Neural progenitor cell (in vitro differentiated cells): ENCODE measurements at regions not wholly inside any gene's neighbourhood (a gene's known extent, or its start where the extent isn't known, plus 50 kb on each side); places are given as distances from the start of the nearest gene placed in this dataset.

Experiments
- DNase-seq: peaks from one replicate; pipeline ENCODE4 v3.0.0-alpha.2; 2016; ENCODE audit warnings: low spot score
- H2AFZ ChIP-seq: fragments of 200-600 bp; sonication (generic); replicated peaks from 2 replicates; pipeline ENCODE4 v1.6.1; 2016; ENCODE audit warnings: antibody characterized with exemption
- H3F3A ChIP-seq: fragments of 200-600 bp; sonication (generic); 2 replicates; pipeline ENCODE4 v1.6.1; 2016; ENCODE audit warnings: antibody characterized with exemption, low read depth
- H3K27ac ChIP-seq: fragments of 200-600 bp; sonication (generic); 2 replicates; pipeline ENCODE4 v1.5.1; 2016; ENCODE audit warnings: mild to moderate bottlenecking
- H3K27me3 ChIP-seq: fragments of 200-600 bp; sonication (generic); 2 replicates; pipeline ENCODE4 v1.6.1; 2016; ENCODE audit warnings: mild to moderate bottlenecking, moderate library complexity
- H3K36me3 ChIP-seq: fragments of 200-600 bp; sonication (generic); 2 replicates; pipeline ENCODE4 v1.5.1; 2016
- H3K4me1 ChIP-seq: fragments of 200-600 bp; sonication (generic); 2 replicates; pipeline ENCODE4 v1.6.1; 2016; ENCODE audit warnings: mixed run types
- H3K4me2 ChIP-seq: fragments of 200-600 bp; sonication (generic); 2 replicates; pipeline ENCODE4 v1.6.1; 2016
- H3K4me3 ChIP-seq: fragments of 200-600 bp; sonication (generic); 2 replicates; pipeline ENCODE4 v1.5.1; 2016
- H3K79me2 ChIP-seq: fragments of 200-600 bp; sonication (generic); 2 replicates; pipeline ENCODE4 v1.6.1; 2016; ENCODE audit warnings: low read depth
- H3K9ac ChIP-seq: fragments of 200-600 bp; sonication (generic); 2 replicates; pipeline ENCODE4 v1.6.1; 2016
- H3K9me3 ChIP-seq: fragments of 200-600 bp; sonication (generic); 2 replicates; pipeline ENCODE4 v1.5.1; 2016; ENCODE audit warnings: low read depth
- H4K20me1 ChIP-seq: fragments of 200-600 bp; sonication (generic); 2 replicates; pipeline ENCODE4 v1.6.1; 2016; ENCODE audit warnings: low read depth
- H3K27ac Mint-ChIP-seq: 3 replicates; pipeline ENCODE4 v1.8.0; 2021; ENCODE audit warnings: mixed read lengths
- H3K27me3 Mint-ChIP-seq: 2 replicates; pipeline ENCODE4 v1.8.0; 2022; ENCODE audit warnings: low read depth, mild to moderate bottlenecking, inconsistent platforms, moderate library complexity, mixed read lengths; ENCODE audit not compliant: insufficient read depth
- H3K36me3 Mint-ChIP-seq: 3 replicates; pipeline ENCODE4 v1.8.0; 2021; ENCODE audit warnings: mixed read lengths
- H3K4me1 Mint-ChIP-seq: 3 replicates; pipeline ENCODE4 v1.8.0; 2021; ENCODE audit warnings: mixed read lengths
- H3K4me3 Mint-ChIP-seq: 3 replicates; pipeline ENCODE4 v1.8.0; 2021; ENCODE audit warnings: mild to moderate bottlenecking, moderate library complexity, mixed read lengths
- H3K9me3 Mint-ChIP-seq: 3 replicates; pipeline ENCODE4 v1.8.0; 2020; ENCODE audit warnings: mixed read lengths
- CTCF ChIP-seq: fragments of 200-600 bp; sonication (generic); IDR thresholded peaks from 2 replicates; pipeline ENCODE4 v1.5.1; 2017; ENCODE audit warnings: antibody characterized with exemption, mild to moderate bottlenecking
- EZH2 ChIP-seq: fragments of 200-600 bp; sonication (generic); IDR thresholded peaks from 2 replicates; pipeline ENCODE4 v1.6.1; 2017; ENCODE audit warnings: antibody characterized with exemption, mild to moderate bottlenecking, moderate library complexity
- EZH2phosphoT487 ChIP-seq: fragments of 200-600 bp; sonication (generic); IDR thresholded peaks from 2 replicates; pipeline ENCODE4 v1.6.1; 2017; ENCODE audit warnings: antibody characterized with exemption

- H3K27me3 Mint-ChIP-seq: no peaks in the 10 kb centered on the region
- Histone ChIP-seq H3K27me3 (no peaks in the 10 kb centered on the region), H4K20me1 (no peaks in the 10 kb centered on the region), H2AFZ (no peak overlapping the region), H3K4me1 (no peaks in the 10 kb centered on the region), H3K4me3 (no peak overlapping the region), H3K36me3 (no peaks in the 10 kb centered on the region), H3K9ac (no peak overlapping the region), H3K4me2 (no peak overlapping the region), H3K27ac (no peak overlapping the region), H3K79me2 (no peaks in the 10 kb centered on the region), H3K9me3 (no peaks in the 10 kb centered on the region), H3F3A (no peaks in the 10 kb centered on the region)
- H3K4me1 Mint-ChIP-seq: no peaks in the 10 kb centered on the region
- no peak overlapping the region for H3K27ac Mint-ChIP-seq
- no peak overlapping the region for H3K4me3 Mint-ChIP-seq
- no peak for TF ChIP-seq EZH2phosphoT487
- no peak for TF ChIP-seq EZH2
- no peak for TF ChIP-seq CTCF
- H3K9me3 Mint-ChIP-seq: no peaks in the 10 kb centered on the region
- H3K36me3 Mint-ChIP-seq: no peaks in the 10 kb centered on the region
- no peak for DNase-seq
These were observed 1087.5 kb downstream of the BCL11B start for GRCh38 chr14:98184457-98184856.

- DNase-seq: no peak
- H3K27me3 Mint-ChIP-seq: no peaks in the 10 kb centered on the region
- Histone ChIP-seq H3F3A (no peaks in the 10 kb centered on the region), H4K20me1 (no peaks in the 10 kb centered on the region), H3K9ac (no peak overlapping the region), H3K79me2 (no peaks in the 10 kb centered on the region), H3K9me3 (no peaks in the 10 kb centered on the region), H3K27ac (no peak overlapping the region), H2AFZ (no peak overlapping the region), H3K36me3 (no peaks in the 10 kb centered on the region), H3K4me2 (no peak overlapping the region), H3K27me3 (no peaks in the 10 kb centered on the region), H3K4me1 (no peaks in the 10 kb centered on the region), H3K4me3 (no peak overlapping the region)
- H3K36me3 Mint-ChIP-seq: no peaks in the 10 kb centered on the region
- H3K27ac Mint-ChIP-seq: no peak overlapping the region
- H3K4me1 Mint-ChIP-seq: no peaks in the 10 kb centered on the region
- H3K4me3 Mint-ChIP-seq: no peak overlapping the region
- no peak for TF ChIP-seq EZH2
- no peak for TF ChIP-seq EZH2phosphoT487
- TF ChIP-seq CTCF: no peak
- H3K9me3 Mint-ChIP-seq: no peaks in the 10 kb centered on the region
These were observed 1087.0 kb downstream of the BCL11B start for GRCh38 chr14:98185036-98185435.

- no peak overlapping the region for H3K4me3 Mint-ChIP-seq
- Histone ChIP-seq H3K4me2 (no peak overlapping the region), H3K27me3 (no peaks in the 10 kb centered on the region), H3F3A (no peaks in the 10 kb centered on the region), H3K4me1 (no peaks in the 10 kb centered on the region), H3K79me2 (no peaks in the 10 kb centered on the region), H3K9me3 (no peaks in the 10 kb centered on the region), H3K4me3 (no peak overlapping the region), H4K20me1 (no peaks in the 10 kb centered on the region), H3K27ac (no peak overlapping the region), H3K36me3 (no peaks in the 10 kb centered on the region), H2AFZ (no peak overlapping the region), H3K9ac (no peak overlapping the region)
- no peak for DNase-seq
- no peaks in the 10 kb centered on the region for H3K27me3 Mint-ChIP-seq
- H3K27ac Mint-ChIP-seq: no peak overlapping the region
- H3K4me1 Mint-ChIP-seq: no peaks in the 10 kb centered on the region
- no peaks in the 10 kb centered on the region for H3K36me3 Mint-ChIP-seq
- TF ChIP-seq EZH2: no peak
- TF ChIP-seq CTCF: no peak
- no peaks in the 10 kb centered on the region for H3K9me3 Mint-ChIP-seq
These were observed 1085.9 kb downstream of the BCL11B start for GRCh38 chr14:98186140-98186539.

GRCh38 chr14:98187281-98187680, 1084.7 kb downstream of the BCL11B start:
- Mint-ChIP-seq H3K4me3 (no peak overlapping the region), H3K9me3 (no peaks in the 10 kb centered on the region), H3K27ac (no peak overlapping the region), H3K4me1 (no peaks in the 10 kb centered on the region), H3K27me3 (no peaks in the 10 kb centered on the region), H3K36me3 (no peaks in the 10 kb centered on the region)
- no peaks in the 10 kb centered on the region for H4K20me1 ChIP-seq
- no peak overlapping the region for H3K4me3 ChIP-seq
- no peak overlapping the region for H2AFZ ChIP-seq
- H3K27ac ChIP-seq: no peak overlapping the region
- no peaks in the 10 kb centered on the region for H3K4me1 ChIP-seq
- no peak overlapping the region for H3K4me2 ChIP-seq
- no peak overlapping the region for H3K9ac ChIP-seq
- no peaks in the 10 kb centered on the region for H3K36me3 ChIP-seq
- DNase-seq: no peak
- no peaks in the 10 kb centered on the region for H3K79me2 ChIP-seq
- H3F3A ChIP-seq: no peaks in the 10 kb centered on the region
- TF ChIP-seq EZH2phosphoT487: no peak
- TF ChIP-seq CTCF: no peak
- TF ChIP-seq EZH2: no peak
- no peaks in the 10 kb centered on the region for H3K9me3 ChIP-seq
- H3K27me3 ChIP-seq: no peaks in the 10 kb centered on the region
